Spleen (tissue), 11 donors: ENCODE measurements at regions not wholly inside any gene's neighbourhood (a gene's known extent, or its start where the extent isn't known, plus 50 kb on each side); places are given as distances from the start of the nearest gene placed in this dataset.
A peak's percentile ranks its signal among the peaks of the same experiment; 100 is the strongest.

Experiments
- DNase-seq: peaks from one replicate; pipeline ENCODE4 v3.0.0-alpha.2; 2020
- H3K27ac ChIP-seq, 8 donors: fragments of 200-600 bp; sonication (generic) in 7 of 8; 1 replicate in 4 of 8; 2 replicates in 4 of 8; pipeline versions ENCODE4 v1.5.0 to v1.8.0; 2016 to 2021; ENCODE audit warnings: inconsistent platforms in 4 of 8, mild to moderate bottlenecking in 4 of 8, moderate library complexity in 1 of 8
- H3K27me3 ChIP-seq, 7 donors: fragments of 200-600 bp; sonication (generic) in 6 of 7; replicated peaks in 1 of 7; 1 replicate in 4 of 7; 2 replicates in 3 of 7; pipeline versions ENCODE4 v1.5.0 to v1.8.0; 2016 to 2021; ENCODE audit warnings: inconsistent platforms in 3 of 7, mild to moderate bottlenecking in 1 of 7
- H3K36me3 ChIP-seq, 6 donors: fragments of 200-600 bp; sonication (generic) in 5 of 6; 1 replicate in 4 of 6; 2 replicates in 2 of 6; pipeline versions ENCODE4 v1.5.0 to v1.8.0; 2016 to 2021; ENCODE audit warnings: inconsistent platforms in 2 of 6
- H3K4me1 ChIP-seq, 6 donors: fragments of 200-600 bp; sonication (generic) in 5 of 6; 1 replicate in 3 of 6; 2 replicates in 3 of 6; pipeline versions ENCODE4 v1.5.0 to v1.8.0; 2016 to 2021; ENCODE audit warnings: inconsistent platforms in 3 of 6
- H3K4me3 ChIP-seq, 8 donors: fragments of 200-600 bp; sonication (generic) in 7 of 8; 1 replicate in 4 of 8; 2 replicates in 4 of 8; pipeline versions ENCODE4 v1.5.0 to v1.8.0; 2016 to 2021; ENCODE audit warnings: inconsistent platforms in 4 of 8, mild to moderate bottlenecking in 4 of 8, moderate library complexity in 2 of 8
- H3K9me3 ChIP-seq, 8 donors: fragments of 200-600 bp; sonication (generic) in 7 of 8; 1 replicate in 4 of 8; 2 replicates in 4 of 8; pipeline versions ENCODE4 v1.5.0 to v1.8.0; 2016 to 2021; ENCODE audit warnings: inconsistent platforms in 4 of 8
- CTCF ChIP-seq, 11 experiments: fragments of 200-600 bp in 7 of 11; fragments of 450-650 bp in 4 of 11; sonication (generic) in 4 of 11; IDR thresholded peaks in 8 of 11; conservative IDR thresholded peaks in 3 of 11; 1 replicate in 7 of 11; 2 replicates in 4 of 11; pipeline versions ENCODE4 v1.4.0 to v1.8.0; 2016 to 2021; ENCODE audit warnings: antibody characterized with exemption in 11 of 11, inconsistent platforms in 4 of 11, mild to moderate bottlenecking in 1 of 11
- POLR2A ChIP-seq, 3 donors: fragments of 450-650 bp; IDR thresholded peaks; one replicate each; pipeline ENCODE4 v1.5.1; 2017; ENCODE audit warnings: antibody characterized with exemption in 3 of 3, mild to moderate bottlenecking in 1 of 3
- POLR2AphosphoS5 ChIP-seq, 3 donors: sonication (generic); formaldehyde crosslinking; IDR thresholded peaks; one replicate each; pipeline ENCODE4 v1.5.1; 2017; ENCODE audit warnings: antibody characterized with exemption in 3 of 3
- WGBS, 5 donors: extraction: QIAGEN DNeasy Blood & Tissue Kit in 3 of 5; methylation state at CpG; one replicate each; pipeline versions ENCODE4 v1.1.5 to v1.1.7; 2013 to 2018; 5-methylcytosine and 5-hydroxymethylcytosine counted together
- intact Hi-C: fragments of 100-400 bp; cut with DNase I; formaldehyde crosslinking; loops from one replicate; pipeline ENCODE4 v1.15.0; 2023; ENCODE audit warnings: low total_unique reads
- donor health status: healthy with polysubstance abuse.
- donor health status: DM: no; HTN: no; CAD: no; lungs with moderate emphysema.
- donor health status: DM: no; HTN: no; CAD: no.
- donor health status: Bipolar disorder and iron deficiency.
- donor health status: healthy.
- donor health status: DM: no; HTN: no; CAD: no.
- donor health status: DM: yes; HTN: yes; CAD: no.

GRCh38 chr11:70703141-70704064 lies 305.1 kb downstream of the CTTN start:
- TF ChIP-seq POLR2A (IDR thresholded peaks at IDR 0.05), result no peak
- TF ChIP-seq CTCF (IDR thresholded peaks at IDR 0.05 in 8 of 11, conservative IDR thresholded peaks at IDR 0.05 in 3 of 11), result no peak
- TF ChIP-seq POLR2AphosphoS5 (IDR thresholded peaks at IDR 0.05), result no peak
- 69 to 71% (median 71%) methylated on average over 15 to 21 of the region's 21 CpGs for WGBS, 5 donors
- intact Hi-C loops, result no loop called here
- Histone ChIP-seq H3K4me3 (no peak overlapping the region), H3K27ac (no peak overlapping the region), H3K27me3 (no peaks in the 10 kb centered on the region), H3K9me3 (no peaks in the 10 kb centered on the region), H3K36me3 (no peaks in the 10 kb centered on the region), H3K4me1 (peaks cover 0 to 21% (median 2%) of the 10 kb centered on the region in 6 donors)
- DNase-seq, result peak; percentile 53

- Histone ChIP-seq H3K36me3 (no peaks in the 10 kb centered on the region), H3K27ac (no peak overlapping the region), H3K4me3 (no peak overlapping the region), H3K27me3 (peaks cover 0 to 1% (median 0%) of the 10 kb centered on the region in 7 donors), H3K4me1 (peaks cover 0 to 20% (median 3%) of the 10 kb centered on the region in 6 donors), H3K9me3 (no peaks in the 10 kb centered on the region)
- DNase-seq, result no peak
- TF ChIP-seq POLR2A (IDR thresholded peaks at IDR 0.05), result no peak
- no peak for TF ChIP-seq POLR2AphosphoS5 (IDR thresholded peaks at IDR 0.05)
- TF ChIP-seq CTCF (IDR thresholded peaks at IDR 0.05 in 8 of 11, conservative IDR thresholded peaks at IDR 0.05 in 3 of 11), result no peak
- intact Hi-C loops, result no loop called here
Measured at GRCh38 chr11:70705097-70705496, 306.8 kb downstream of the CTTN start.

GRCh38 chr11:70705930-70706329 lies 307.6 kb downstream of the CTTN start:
- peaks cover 0 to 28% (median 7%) of the 10 kb centered on the region in 6 donors for H3K4me1 ChIP-seq
- 75 to 83% (median 79%) methylated on average over 10 of the region's 10 CpGs for WGBS, 5 donors
- intact Hi-C loops, result no loop called here
- peak; percentile 55 for DNase-seq
- no peaks in the 10 kb centered on the region for H3K9me3 ChIP-seq
- no peaks in the 10 kb centered on the region for H3K36me3 ChIP-seq
- H3K27me3 ChIP-seq, result peaks cover 0 to 5% (median 0%) of the 10 kb centered on the region in 7 donors
- TF ChIP-seq POLR2AphosphoS5 (IDR thresholded peaks at IDR 0.05) (no peak), POLR2A (IDR thresholded peaks at IDR 0.05) (no peak), CTCF (IDR thresholded peaks at IDR 0.05 in 8 of 11, conservative IDR thresholded peaks at IDR 0.05 in 3 of 11) (no peak)
- H3K4me3 ChIP-seq, result no peak overlapping the region
- H3K27ac ChIP-seq, result no peak overlapping the region

GRCh38 chr11:70707821-70708220 lies 309.5 kb downstream of the CTTN start:
- TF ChIP-seq POLR2A (IDR thresholded peaks at IDR 0.05), result no peak
- no peak for TF ChIP-seq CTCF (IDR thresholded peaks at IDR 0.05 in 8 of 11, conservative IDR thresholded peaks at IDR 0.05 in 3 of 11)
- no peaks in the 10 kb centered on the region for H3K9me3 ChIP-seq
- H3K27ac ChIP-seq, result no peak overlapping the region
- H3K4me1 ChIP-seq, result peaks cover 0 to 46% (median 20%) of the 10 kb centered on the region in 6 donors
- no peak overlapping the region for H3K4me3 ChIP-seq
- WGBS, 5 donors, result 69 to 91% (median 84%) methylated on average over 5 to 6 of the region's 6 CpGs
- H3K36me3 ChIP-seq, result no peaks in the 10 kb centered on the region
- intact Hi-C loops, result no loop called here
- H3K27me3 ChIP-seq, result peaks cover 0 to 18% (median 0%) of the 10 kb centered on the region in 7 donors
- peak; percentile 40 for DNase-seq
